ENCODE measurements at regions not wholly inside any gene's neighbourhood (a gene's known extent, or its start where the extent isn't known, plus 50 kb on each side); places are given as distances from the start of the nearest gene placed in this dataset.
"Not testable (repeated sequence)": the region's sequence is repeated elsewhere in the genome, so short reads cannot be mapped to it uniquely, and the experiment has no call there.

DNA sequence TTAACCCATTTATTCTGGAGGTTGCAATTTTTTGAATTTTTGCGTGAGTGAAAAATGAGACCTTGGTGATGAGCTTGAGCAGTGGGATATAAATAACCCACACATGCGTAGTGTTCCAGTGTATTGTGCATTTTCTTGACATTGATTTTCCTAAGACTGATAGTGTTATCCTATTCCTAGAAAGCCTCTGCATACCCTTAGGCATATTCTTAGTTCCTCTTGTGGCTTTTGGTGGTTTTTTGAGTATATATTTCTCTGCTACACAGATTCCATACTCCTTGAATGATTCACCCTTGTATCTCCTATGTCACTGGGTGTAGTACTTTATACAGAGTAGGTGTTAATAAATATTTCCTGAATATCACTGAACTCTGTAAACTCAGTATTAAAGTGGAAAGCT, 363.4 kb upstream of the PDE3A start:
- Mint-ChIP-seq H3K4me1 (ENCODE audit: low read depth) (no peaks in the 10 kb centered on the region), H3K9me3 (ENCODE audit: insufficient read depth) (no peaks in the 10 kb centered on the region), H3K27me3 (ENCODE audit: low read depth) (no peaks in the 10 kb centered on the region), H3K4me3 (no peak overlapping the region), H3K36me3 (ENCODE audit: low read depth) (no peaks in the 10 kb centered on the region), H3K27ac (no peak overlapping the region)
- ChIA-PET POLR2A (no interaction called here), CTCF (no interaction called here)
- no peak for DNase-seq
- ATAC-seq, result no peak

- no peaks in the 10 kb centered on the region for H3K4me1 Mint-ChIP-seq (ENCODE audit: low read depth)
- no peaks in the 10 kb centered on the region for H3K9me3 Mint-ChIP-seq (ENCODE audit: insufficient read depth)
- H3K27ac Mint-ChIP-seq, result no peak overlapping the region
- ATAC-seq, result no peak
- H3K36me3 Mint-ChIP-seq (ENCODE audit: low read depth), result no peaks in the 10 kb centered on the region
- no peak for DNase-seq
- POLR2A ChIA-PET, result no interaction called here
- H3K4me3 Mint-ChIP-seq, result no peak overlapping the region
- CTCF ChIA-PET, result no interaction called here
- no peaks in the 10 kb centered on the region for H3K27me3 Mint-ChIP-seq (ENCODE audit: low read depth)
These were observed 361.2 kb upstream of the PDE3A start for GRCh38 chr12:20006871-20007730.

DNA sequence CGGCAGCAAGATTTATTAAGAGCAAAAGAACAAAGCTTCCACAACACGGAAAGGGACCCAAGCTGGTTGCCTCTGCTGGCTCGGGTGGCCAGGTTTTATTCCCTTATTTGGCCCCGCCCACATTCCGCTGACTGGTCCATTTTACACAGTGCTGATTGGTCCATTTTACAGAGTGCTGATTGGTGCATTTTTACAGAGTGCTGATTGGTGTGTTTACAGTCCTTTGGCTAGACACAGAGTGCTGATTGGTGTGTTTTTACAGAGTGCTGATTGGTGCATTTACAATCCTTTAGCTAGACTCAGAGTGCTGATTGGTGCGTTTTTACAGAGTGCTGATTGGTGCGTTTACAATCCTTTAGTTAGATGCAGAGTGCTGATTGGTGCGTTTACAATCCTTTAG, 358.4 kb upstream of the PDE3A start:
- CTCF ChIA-PET; H3K27me3 Mint-ChIP-seq (ENCODE audit: low read depth); POLR2A ChIA-PET; ATAC-seq; DNase-seq; H3K36me3 Mint-ChIP-seq (ENCODE audit: low read depth); H3K27ac Mint-ChIP-seq; H3K9me3 Mint-ChIP-seq (ENCODE audit: insufficient read depth); H3K4me1 Mint-ChIP-seq (ENCODE audit: low read depth); H3K4me3 Mint-ChIP-seq: not testable (repeated sequence)

DNA sequence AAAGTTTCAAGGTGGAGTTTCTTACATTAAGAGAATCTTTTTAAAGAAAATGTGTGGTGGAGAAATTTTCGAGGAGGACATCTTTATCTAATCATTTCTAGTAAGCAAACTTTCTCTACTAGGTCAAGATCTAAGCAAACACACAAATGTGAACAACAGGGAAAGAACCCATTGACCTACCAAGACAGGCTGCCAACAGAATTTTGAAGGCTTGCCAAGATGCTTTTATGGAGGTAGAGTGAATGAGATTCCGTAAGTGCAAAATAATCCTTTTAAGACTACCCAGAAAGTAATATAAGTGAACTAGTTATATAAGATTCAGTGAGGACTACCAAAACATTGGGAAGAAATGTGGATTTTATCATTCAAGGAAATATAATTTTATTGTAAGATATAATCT, 357.1 kb upstream of the PDE3A start:
- no peak overlapping the region for H3K27ac Mint-ChIP-seq
- no peaks in the 10 kb centered on the region for H3K9me3 Mint-ChIP-seq (ENCODE audit: insufficient read depth)
- ChIA-PET CTCF (no interaction called here), POLR2A (no interaction called here)
- H3K27me3 Mint-ChIP-seq (ENCODE audit: low read depth), result no peaks in the 10 kb centered on the region
- no peak overlapping the region for H3K4me3 Mint-ChIP-seq
- H3K4me1 Mint-ChIP-seq (ENCODE audit: low read depth), result no peaks in the 10 kb centered on the region
- H3K36me3 Mint-ChIP-seq (ENCODE audit: low read depth), result no peaks in the 10 kb centered on the region
- ATAC-seq, result no peak
- DNase-seq, result no peak

DNA sequence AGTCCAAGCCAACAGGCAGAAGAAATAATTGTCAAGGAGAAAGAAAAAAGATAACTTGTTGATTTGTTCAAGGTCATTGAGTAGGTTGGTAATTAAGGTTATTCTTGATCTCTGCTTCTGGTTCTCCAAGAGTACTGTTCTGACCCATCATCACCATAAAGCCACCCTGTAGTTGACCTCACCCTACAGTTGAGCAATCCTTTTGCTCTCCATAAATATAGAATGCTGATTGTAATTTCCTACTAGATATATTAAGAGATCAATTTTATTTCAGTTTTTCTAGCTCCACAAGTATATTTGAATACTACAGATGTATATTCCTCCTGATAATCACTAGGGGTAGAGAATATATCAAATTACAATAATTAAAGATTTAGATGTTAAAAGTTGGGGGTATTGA, 350.5 kb upstream of the PDE3A start:
- Mint-ChIP-seq H3K27ac (no peak overlapping the region), H3K4me1 (ENCODE audit: low read depth) (no peaks in the 10 kb centered on the region), H3K27me3 (ENCODE audit: low read depth) (no peaks in the 10 kb centered on the region), H3K36me3 (ENCODE audit: low read depth) (no peaks in the 10 kb centered on the region), H3K9me3 (ENCODE audit: insufficient read depth) (no peaks in the 10 kb centered on the region), H3K4me3 (no peak overlapping the region)
- ChIA-PET CTCF (no interaction called here), POLR2A (no interaction called here)
- DNase-seq, result no peak
- no peak for ATAC-seq

DNA sequence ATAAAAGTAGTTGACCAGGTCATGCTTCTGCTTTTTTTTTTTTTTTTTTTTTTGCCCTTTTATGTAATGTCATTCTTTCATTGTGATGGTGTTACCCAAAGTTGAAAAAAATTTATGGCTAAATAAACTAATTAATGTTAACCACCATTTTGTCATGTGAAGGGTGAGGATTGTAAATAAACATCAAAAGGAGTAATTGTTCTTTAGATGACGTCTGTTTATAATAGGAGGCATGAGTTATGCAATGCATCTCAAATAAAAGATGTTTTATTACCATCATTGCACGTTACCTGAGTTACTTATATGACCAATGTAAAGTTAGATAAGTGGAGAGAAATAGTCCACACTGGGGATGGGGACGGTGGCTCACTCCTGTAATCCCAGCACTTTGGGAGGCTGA, 349.9 kb upstream of the PDE3A start:
- Mint-ChIP-seq H3K4me1 (ENCODE audit: low read depth) (no peaks in the 10 kb centered on the region), H3K36me3 (ENCODE audit: low read depth) (no peaks in the 10 kb centered on the region), H3K4me3 (no peak overlapping the region), H3K27ac (no peak overlapping the region), H3K27me3 (ENCODE audit: low read depth) (no peaks in the 10 kb centered on the region), H3K9me3 (ENCODE audit: insufficient read depth) (no peaks in the 10 kb centered on the region)
- ChIA-PET POLR2A (no interaction called here), CTCF (no interaction called here)
- ATAC-seq (no peak), DNase-seq (no peak)

GRCh38 chr12:20024194-20024593, 344.1 kb upstream of the PDE3A start:
- no peaks in the 10 kb centered on the region for H3K27me3 Mint-ChIP-seq (ENCODE audit: low read depth)
- no peak overlapping the region for H3K27ac Mint-ChIP-seq
- H3K4me1 Mint-ChIP-seq (ENCODE audit: low read depth), result no peaks in the 10 kb centered on the region
- CTCF ChIA-PET, result no interaction called here
- DNase-seq, result no peak
- no peaks in the 10 kb centered on the region for H3K36me3 Mint-ChIP-seq (ENCODE audit: low read depth)
- POLR2A ChIA-PET, result no interaction called here
- no peaks in the 10 kb centered on the region for H3K9me3 Mint-ChIP-seq (ENCODE audit: insufficient read depth)
- no peak overlapping the region for H3K4me3 Mint-ChIP-seq
- no peak for ATAC-seq

DNA sequence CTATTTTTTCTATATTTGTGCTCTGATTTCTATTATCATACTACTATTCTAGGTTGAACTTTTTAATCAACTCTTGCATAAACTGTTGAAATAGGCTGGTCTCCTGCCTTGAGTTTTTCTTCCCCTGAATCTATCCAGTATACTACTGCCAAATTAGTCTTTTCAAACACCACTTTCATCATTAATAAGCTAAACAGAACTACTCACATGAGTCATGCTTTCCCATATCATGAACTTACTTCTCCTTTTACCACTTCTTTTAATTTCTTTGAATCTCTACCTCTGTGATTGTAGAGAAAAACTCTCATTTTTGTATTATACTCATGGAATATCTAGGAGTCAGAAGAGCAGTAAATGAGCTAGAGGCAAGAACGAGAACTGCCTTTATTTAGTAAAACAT, 340.3 kb upstream of the PDE3A start:
- H3K36me3 Mint-ChIP-seq (ENCODE audit: low read depth), result no peaks in the 10 kb centered on the region
- DNase-seq (no peak), ATAC-seq (no peak)
- ChIA-PET POLR2A (no interaction called here), CTCF (no interaction called here)
- H3K27me3 Mint-ChIP-seq (ENCODE audit: low read depth), result no peaks in the 10 kb centered on the region
- H3K27ac Mint-ChIP-seq, result no peak overlapping the region
- no peaks in the 10 kb centered on the region for H3K9me3 Mint-ChIP-seq (ENCODE audit: insufficient read depth)
- H3K4me1 Mint-ChIP-seq (ENCODE audit: low read depth), result no peaks in the 10 kb centered on the region
- H3K4me3 Mint-ChIP-seq, result no peak overlapping the region

- CTCF ChIA-PET, result no interaction called here
- no peaks in the 10 kb centered on the region for H3K9me3 Mint-ChIP-seq (ENCODE audit: insufficient read depth)
These were observed 337.5 kb upstream of the PDE3A start for GRCh38 chr12:20030826-20031225.

DNA sequence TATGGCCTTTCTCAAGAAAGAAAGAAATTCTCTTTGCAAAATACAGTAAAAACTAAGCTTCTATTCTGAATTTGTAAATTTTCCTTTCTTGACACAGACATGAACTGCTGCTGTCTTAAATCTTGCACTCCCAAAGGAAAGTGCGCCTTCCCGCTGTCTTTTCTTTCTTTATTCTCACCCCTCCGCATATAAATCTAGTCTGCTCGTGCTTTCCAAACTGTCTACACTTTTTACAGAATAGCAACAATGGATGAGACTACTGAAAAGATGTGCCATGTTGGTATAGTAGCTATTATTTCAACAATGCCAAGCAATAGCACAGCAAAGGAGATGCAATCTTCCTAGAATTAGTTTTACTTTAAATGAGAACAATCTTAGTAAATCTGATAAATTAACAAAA, 328.8 kb upstream of the PDE3A start:
- ChIA-PET POLR2A (no interaction called here), CTCF (no interaction called here)
- DNase-seq, result no peak
- ATAC-seq, result no peak
- Mint-ChIP-seq H3K27me3 (ENCODE audit: low read depth) (no peaks in the 10 kb centered on the region), H3K27ac (no peak overlapping the region), H3K4me1 (ENCODE audit: low read depth) (no peaks in the 10 kb centered on the region), H3K36me3 (ENCODE audit: low read depth) (no peaks in the 10 kb centered on the region), H3K9me3 (ENCODE audit: insufficient read depth) (no peaks in the 10 kb centered on the region), H3K4me3 (no peak overlapping the region)

More at GRCh38 chr12:20030826-20031225, 337.5 kb upstream of the PDE3A start:
- no peak overlapping the region for H3K27ac Mint-ChIP-seq
- no peaks in the 10 kb centered on the region for H3K4me1 Mint-ChIP-seq (ENCODE audit: low read depth)
- no peak for DNase-seq
- POLR2A ChIA-PET, result no interaction called here
- no peak overlapping the region for H3K4me3 Mint-ChIP-seq
- H3K27me3 Mint-ChIP-seq (ENCODE audit: low read depth), result no peaks in the 10 kb centered on the region
- no peak for ATAC-seq
- H3K36me3 Mint-ChIP-seq (ENCODE audit: low read depth), result no peaks in the 10 kb centered on the region

DNA sequence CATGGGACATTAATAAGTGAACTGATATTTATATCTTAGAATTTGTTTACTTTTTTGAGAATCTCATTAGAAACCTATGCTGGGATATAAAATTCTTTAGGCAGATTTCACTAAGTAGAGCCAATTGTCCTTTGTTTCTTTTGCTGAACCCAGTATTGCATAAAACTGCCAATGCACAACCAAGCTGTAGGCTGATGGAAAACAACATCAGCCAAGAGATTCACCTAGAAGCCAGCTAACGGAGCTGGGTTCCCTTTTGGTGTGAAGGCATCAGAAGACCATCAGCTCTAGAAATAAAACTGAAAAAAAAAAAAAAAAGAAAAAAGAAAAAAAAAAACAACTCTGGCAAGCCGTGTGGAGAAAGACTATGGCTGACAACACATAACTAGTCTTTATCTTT, 328.2 kb upstream of the PDE3A start:
- H3K4me3 Mint-ChIP-seq, result no peak overlapping the region
- H3K36me3 Mint-ChIP-seq (ENCODE audit: low read depth), result no peaks in the 10 kb centered on the region
- DNase-seq (no peak), ATAC-seq (no peak)
- no peaks in the 10 kb centered on the region for H3K4me1 Mint-ChIP-seq (ENCODE audit: low read depth)
- POLR2A ChIA-PET, result no interaction called here
- CTCF ChIA-PET, result no interaction called here
- no peaks in the 10 kb centered on the region for H3K9me3 Mint-ChIP-seq (ENCODE audit: insufficient read depth)
- H3K27me3 Mint-ChIP-seq (ENCODE audit: low read depth), result no peaks in the 10 kb centered on the region
- H3K27ac Mint-ChIP-seq, result no peak overlapping the region

- Mint-ChIP-seq H3K4me1 (ENCODE audit: low read depth) (no peaks in the 10 kb centered on the region), H3K27me3 (ENCODE audit: low read depth) (no peaks in the 10 kb centered on the region), H3K4me3 (no peak overlapping the region), H3K36me3 (ENCODE audit: low read depth) (no peaks in the 10 kb centered on the region), H3K9me3 (ENCODE audit: insufficient read depth) (no peaks in the 10 kb centered on the region), H3K27ac (no peak overlapping the region)
- ATAC-seq, result no peak
- ChIA-PET POLR2A (no interaction called here), CTCF (no interaction called here)
- no peak for DNase-seq
These were observed 327.5 kb upstream of the PDE3A start for GRCh38 chr12:20040831-20041230.

- CTCF ChIA-PET, result no interaction called here
- ATAC-seq (no peak), DNase-seq (no peak)
- Mint-ChIP-seq H3K36me3 (ENCODE audit: low read depth) (no peaks in the 10 kb centered on the region), H3K9me3 (ENCODE audit: insufficient read depth) (no peaks in the 10 kb centered on the region), H3K4me1 (ENCODE audit: low read depth) (no peaks in the 10 kb centered on the region), H3K27me3 (ENCODE audit: low read depth) (no peaks in the 10 kb centered on the region), H3K4me3 (no peak overlapping the region), H3K27ac (no peak overlapping the region)
- POLR2A ChIA-PET, result no interaction called here
These were observed 324.0 kb upstream of the PDE3A start for GRCh38 chr12:20044351-20044750.

Measured in activated CD8-positive, alpha-beta T cell treated with anti-CD3 and anti-CD28 coated beads, Interleukin-2, amount 10 ng/mL, durations not matched to agents 7 days and 5 days (primary cell).